ENCODE measurements at regions not wholly inside any gene's neighbourhood (a gene's known extent, or its start where the extent isn't known, plus 50 kb on each side); places are given as distances from the start of the nearest gene placed in this dataset.

GRCh38 chr2:238971318-238972145 is 123.6 kb downstream of the TWIST2 start:
- 87 to 92% methylated on average over 8 to 9 of the region's 9 CpGs for WGBS, 2 donors
- DNase-seq (ENCODE audit: low spot score in 2 of 2): peak in 1 of 2 donors; percentile 80
- TF ChIP-seq CTCF (IDR thresholded peaks at IDR 0.05) (no peak), POLR2A (IDR thresholded peaks at IDR 0.05) (no peak)
- intact Hi-C loops (cut with DNase I; ENCODE audit: low total_unique reads): no loop called here
- no peak overlapping the region for H3K4me3 ChIP-seq (ENCODE audit: low read depth, poor library complexity, severe bottlenecking)

GRCh38 chr2:238972146-238972445 is 124.2 kb downstream of the TWIST2 start:
- intact Hi-C loops (cut with DNase I; ENCODE audit: low total_unique reads): no loop called here
- H3K4me3 ChIP-seq (ENCODE audit: low read depth, poor library complexity, severe bottlenecking): no peak overlapping the region
- DNase-seq (ENCODE audit: low spot score in 2 of 2): peak in 1 of 2 donors; percentile 66
- WGBS, 2 donors: 82 to 90% methylated on average over 4 to 5 of the region's 6 CpGs
- TF ChIP-seq POLR2A (IDR thresholded peaks at IDR 0.05): no peak
- TF ChIP-seq CTCF (IDR thresholded peaks at IDR 0.05): no peak

- intact Hi-C loops (cut with DNase I; ENCODE audit: low total_unique reads): no loop called here
Observed at GRCh38 chr2:238973038-238973739, 125.3 kb downstream of the TWIST2 start.

GRCh38 chr2:238974081-238974480 is 126.2 kb downstream of the TWIST2 start:
- DNase-seq (ENCODE audit: low spot score in 2 of 2): no peak
- intact Hi-C loops (cut with DNase I; ENCODE audit: low total_unique reads): no loop called here
- WGBS, 2 donors: 23 to 30% methylated on average over 4 of the region's 4 CpGs
- TF ChIP-seq POLR2A (IDR thresholded peaks at IDR 0.05): no peak
- no peak overlapping the region for H3K4me3 ChIP-seq (ENCODE audit: low read depth, poor library complexity, severe bottlenecking)

More at GRCh38 chr2:238973038-238973739, 125.3 kb downstream of the TWIST2 start:
- no peak for TF ChIP-seq CTCF (IDR thresholded peaks at IDR 0.05)
- no peak for TF ChIP-seq POLR2A (IDR thresholded peaks at IDR 0.05)
- 35 to 36% methylated on average over 6 of the region's 6 CpGs for WGBS, 2 donors
- no peak for DNase-seq (ENCODE audit: low spot score in 2 of 2)
- no peak overlapping the region for H3K4me3 ChIP-seq (ENCODE audit: low read depth, poor library complexity, severe bottlenecking)

GRCh38 chr2:238974501-238975166 is 126.7 kb downstream of the TWIST2 start:
- TF ChIP-seq POLR2A (IDR thresholded peaks at IDR 0.05) (no peak), CTCF (IDR thresholded peaks at IDR 0.05) (no peak)
- 43 to 45% methylated on average over 6 of the region's 6 CpGs for WGBS, 2 donors
- peak in 1 of 2 donors; percentile 83 for DNase-seq (ENCODE audit: low spot score in 2 of 2)
- intact Hi-C loops (cut with DNase I; ENCODE audit: low total_unique reads): no loop called here
- H3K4me3 ChIP-seq (ENCODE audit: low read depth, poor library complexity, severe bottlenecking): no peak overlapping the region

- H3K4me3 ChIP-seq (ENCODE audit: low read depth, poor library complexity, severe bottlenecking): no peak overlapping the region
- intact Hi-C loops (cut with DNase I; ENCODE audit: low total_unique reads): no loop called here
- DNase-seq (ENCODE audit: low spot score in 2 of 2): no peak
- no peak for TF ChIP-seq POLR2A (IDR thresholded peaks at IDR 0.05)
- no peak for TF ChIP-seq CTCF (IDR thresholded peaks at IDR 0.05)
- WGBS, 2 donors: 80 to 82% methylated on average over 2 of the region's 2 CpGs
Observed at GRCh38 chr2:238975408-238975807, 127.5 kb downstream of the TWIST2 start.
